ENCODE measurements at regions not wholly inside any gene's neighbourhood (a gene's known extent, or its start where the extent isn't known, plus 50 kb on each side); places are given as distances from the start of the nearest gene placed in this dataset.

DNA sequence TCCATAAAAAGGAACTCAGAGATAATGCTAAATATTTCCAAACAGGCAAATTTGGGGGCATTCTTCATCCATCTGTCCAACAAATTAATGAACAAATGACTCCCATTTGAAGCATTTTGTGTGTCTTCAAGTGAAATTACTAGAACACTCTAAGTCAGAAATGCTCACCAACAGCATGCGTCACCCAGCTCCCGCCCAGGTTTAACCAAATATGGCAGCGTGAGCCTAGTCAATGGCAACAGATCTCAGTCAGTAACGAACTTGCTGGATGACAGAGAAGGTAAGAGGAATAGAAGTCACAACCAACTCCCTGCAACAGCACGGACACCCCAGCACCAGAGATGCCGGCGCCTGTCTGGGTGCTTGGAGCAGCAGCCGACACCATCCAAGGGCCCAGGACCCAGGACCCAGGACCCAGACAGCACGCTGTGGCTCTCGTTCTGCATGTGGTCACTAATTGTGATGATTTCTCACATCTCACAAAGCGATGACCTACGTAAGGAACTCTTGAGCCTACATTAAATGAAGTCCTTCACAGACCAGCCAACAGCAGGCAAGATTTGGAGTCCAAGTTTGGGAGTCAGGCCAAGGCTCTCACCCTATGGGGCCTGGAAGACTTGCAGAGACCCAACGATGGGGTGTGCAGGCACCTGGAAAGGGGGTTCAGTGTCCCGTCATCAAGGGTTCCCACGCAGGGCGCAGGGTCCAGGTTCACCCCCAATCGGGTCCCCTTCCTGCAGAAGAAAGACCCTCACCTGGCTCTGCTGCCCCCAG, 556.9 kb downstream of the BRD1 start:
- TF ChIP-seq, protein P1, sequence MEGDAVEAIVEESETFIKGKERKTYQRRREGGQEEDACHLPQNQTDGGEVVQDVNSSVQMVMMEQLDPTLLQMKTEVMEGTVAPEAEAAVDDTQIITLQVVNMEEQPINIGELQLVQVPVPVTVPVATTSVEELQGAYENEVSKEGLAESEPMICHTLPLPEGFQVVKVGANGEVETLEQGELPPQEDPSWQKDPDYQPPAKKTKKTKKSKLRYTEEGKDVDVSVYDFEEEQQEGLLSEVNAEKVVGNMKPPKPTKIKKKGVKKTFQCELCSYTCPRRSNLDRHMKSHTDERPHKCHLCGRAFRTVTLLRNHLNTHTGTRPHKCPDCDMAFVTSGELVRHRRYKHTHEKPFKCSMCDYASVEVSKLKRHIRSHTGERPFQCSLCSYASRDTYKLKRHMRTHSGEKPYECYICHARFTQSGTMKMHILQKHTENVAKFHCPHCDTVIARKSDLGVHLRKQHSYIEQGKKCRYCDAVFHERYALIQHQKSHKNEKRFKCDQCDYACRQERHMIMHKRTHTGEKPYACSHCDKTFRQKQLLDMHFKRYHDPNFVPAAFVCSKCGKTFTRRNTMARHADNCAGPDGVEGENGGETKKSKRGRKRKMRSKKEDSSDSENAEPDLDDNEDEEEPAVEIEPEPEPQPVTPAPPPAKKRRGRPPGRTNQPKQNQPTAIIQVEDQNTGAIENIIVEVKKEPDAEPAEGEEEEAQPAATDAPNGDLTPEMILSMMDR (IDR thresholded peaks at IDR 0.05): no peak
- TF ChIP-seq POLR2A (IDR thresholded peaks at IDR 0.05) (no peak), EP300 (IDR thresholded peaks at IDR 0.05) (no peak)
- no peak for DNase-seq (ENCODE audit: low spot score in 2 of 2)
- no peak overlapping the region for H3K4me3 ChIP-seq
- WGBS, 2 donors: 86 to 92% methylated on average over 17 of the region's 17 CpGs
- H3K36me3 ChIP-seq: no peaks in the 10 kb centered on the region
- H3K4me1 ChIP-seq: no peaks in the 10 kb centered on the region
- H3K27me3 ChIP-seq: peaks cover 0 to 26% of the 10 kb centered on the region in 2 donors
- H3K27ac ChIP-seq: no peak overlapping the region
- no peaks in the 10 kb centered on the region for H3K9me3 ChIP-seq

DNA sequence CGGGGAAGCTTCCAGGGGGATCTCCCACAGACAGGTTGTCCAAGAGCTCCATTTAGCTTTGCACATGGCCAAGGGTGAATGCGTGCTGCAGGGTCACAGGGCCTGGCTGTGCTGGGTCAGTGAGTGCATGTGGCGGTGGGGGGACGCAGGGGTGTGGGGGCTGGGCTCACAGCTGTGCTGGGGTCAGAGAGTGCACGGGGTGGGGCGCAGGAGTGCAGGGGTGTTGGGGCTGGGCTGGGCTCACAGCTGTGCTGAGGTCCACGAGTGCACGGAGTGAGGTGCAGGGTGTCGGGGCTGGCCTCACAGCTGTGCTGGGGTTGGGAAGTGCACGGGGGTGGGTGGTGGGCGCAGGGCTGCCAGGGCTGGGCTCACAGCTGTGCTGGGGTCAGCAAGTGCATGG, 557.7 kb downstream of the BRD1 start:
- no peak overlapping the region for H3K4me3 ChIP-seq
- no peaks in the 10 kb centered on the region for H3K4me1 ChIP-seq
- no peak for DNase-seq (ENCODE audit: low spot score in 2 of 2)
- H3K27me3 ChIP-seq: peaks cover 0 to 26% of the 10 kb centered on the region in 2 donors
- H3K36me3 ChIP-seq: no peaks in the 10 kb centered on the region
- WGBS, 2 donors: 5 to 12% methylated on average over 7 to 10 of the region's 11 CpGs
- H3K27ac ChIP-seq: no peak overlapping the region
- no peaks in the 10 kb centered on the region for H3K9me3 ChIP-seq
- TF ChIP-seq POLR2A (IDR thresholded peaks at IDR 0.05) (no peak), EP300 (IDR thresholded peaks at IDR 0.05) (no peak)
- TF ChIP-seq, protein P1 (IDR thresholded peaks at IDR 0.05): no peak

DNA sequence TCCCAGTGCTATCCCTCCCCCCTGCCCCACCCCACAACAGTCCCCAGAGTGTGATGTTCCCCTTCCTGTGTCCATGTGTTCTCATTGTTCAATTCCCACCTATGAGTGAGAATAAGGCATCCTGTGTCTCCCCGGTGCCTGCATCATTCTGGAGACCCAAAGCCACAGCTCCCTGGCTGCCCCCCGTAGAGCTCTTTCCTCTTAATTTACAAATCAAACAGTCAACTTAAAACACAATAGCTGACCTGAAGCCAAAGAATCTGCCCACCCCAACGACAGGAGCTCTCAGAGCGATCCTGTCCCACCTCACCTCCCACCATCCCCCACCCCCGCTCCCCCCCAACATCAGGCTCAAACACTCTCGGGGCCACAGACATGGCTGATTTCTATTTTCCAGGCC, 558.3 kb downstream of the BRD1 start:
- peaks cover 0 to 26% of the 10 kb centered on the region in 2 donors for H3K27me3 ChIP-seq
- no peak for DNase-seq (ENCODE audit: low spot score in 2 of 2)
- H3K4me1 ChIP-seq: no peaks in the 10 kb centered on the region
- no peak overlapping the region for H3K27ac ChIP-seq
- WGBS, 2 donors: 15 to 22% methylated on average over 6 of the region's 6 CpGs
- no peaks in the 10 kb centered on the region for H3K9me3 ChIP-seq
- TF ChIP-seq POLR2A (IDR thresholded peaks at IDR 0.05) (no peak), EP300 (IDR thresholded peaks at IDR 0.05) (no peak)
- TF ChIP-seq, protein P1 (IDR thresholded peaks at IDR 0.05): no peak
- no peaks in the 10 kb centered on the region for H3K36me3 ChIP-seq
- no peak overlapping the region for H3K4me3 ChIP-seq

DNA sequence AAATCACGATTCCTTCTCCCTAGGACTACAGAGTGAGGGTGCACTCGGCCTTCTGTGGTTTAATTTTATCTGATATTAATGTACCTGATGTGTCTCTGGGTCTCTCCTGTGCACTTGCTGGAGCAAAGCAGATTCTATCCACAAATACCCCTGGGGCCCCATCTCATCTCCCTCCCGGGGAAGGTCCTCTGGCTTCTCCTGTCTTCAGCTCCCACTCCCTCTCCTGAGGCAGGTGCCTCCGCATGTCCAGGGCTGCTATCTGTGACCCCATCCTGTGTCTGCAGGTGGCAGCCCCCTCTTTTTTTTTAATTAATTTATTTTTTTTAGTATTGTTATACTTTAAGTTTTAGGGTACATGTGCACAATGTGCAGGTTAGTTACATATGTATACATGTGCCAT, 558.7 kb downstream of the BRD1 start:
- H3K9me3 ChIP-seq: no peaks in the 10 kb centered on the region
- peaks cover 0 to 26% of the 10 kb centered on the region in 2 donors for H3K27me3 ChIP-seq
- no peak overlapping the region for H3K4me3 ChIP-seq
- TF ChIP-seq, protein P1 (IDR thresholded peaks at IDR 0.05): no peak
- TF ChIP-seq EP300 (IDR thresholded peaks at IDR 0.05) (no peak), POLR2A (IDR thresholded peaks at IDR 0.05) (no peak)
- H3K36me3 ChIP-seq: no peaks in the 10 kb centered on the region
- WGBS, 2 donors: 54 to 66% methylated on average over 4 of the region's 4 CpGs
- H3K27ac ChIP-seq: no peak overlapping the region
- H3K4me1 ChIP-seq: no peaks in the 10 kb centered on the region
- no peak for DNase-seq (ENCODE audit: low spot score in 2 of 2)

DNA sequence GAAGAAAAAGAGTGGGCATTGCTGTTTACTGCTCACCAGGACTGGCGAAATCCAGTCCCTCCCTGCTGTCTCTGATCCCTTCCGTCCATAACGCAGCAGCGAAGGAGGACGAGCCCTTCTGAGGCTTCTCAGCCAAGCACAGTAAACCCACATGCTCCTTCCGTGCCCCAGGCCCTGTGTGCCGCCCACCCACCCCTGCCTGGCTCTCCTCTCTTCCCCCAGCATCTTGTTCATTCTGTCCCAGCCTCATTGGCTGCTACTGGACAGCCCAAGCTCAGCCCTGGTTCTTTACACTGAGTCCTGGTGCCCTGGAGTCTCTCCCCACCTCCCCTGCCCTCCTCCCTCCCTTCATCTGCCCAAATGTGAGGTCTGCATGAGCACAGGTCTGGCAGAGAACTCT, 559.7 kb downstream of the BRD1 start:
- WGBS, 2 donors: 42 to 49% methylated on average over 7 of the region's 7 CpGs
- Histone ChIP-seq H3K4me3 (no peak overlapping the region), H3K9me3 (no peaks in the 10 kb centered on the region), H3K4me1 (no peaks in the 10 kb centered on the region), H3K27me3 (peaks cover 0 to 26% of the 10 kb centered on the region in 2 donors), H3K36me3 (no peaks in the 10 kb centered on the region), H3K27ac (no peak overlapping the region)
- TF ChIP-seq EP300 (IDR thresholded peaks at IDR 0.05) (no peak), POLR2A (IDR thresholded peaks at IDR 0.05) (no peak)
- TF ChIP-seq, protein P1 (IDR thresholded peaks at IDR 0.05): no peak
- DNase-seq (ENCODE audit: low spot score in 2 of 2): no peak

Data from tibial nerve (tissue), 4 donors.